ENCODE measurements at regions not wholly inside any gene's neighbourhood (a gene's known extent, or its start where the extent isn't known, plus 50 kb on each side); places are given as distances from the start of the nearest gene placed in this dataset.

- ChIA-PET POLR2A (no interaction called here), CTCF (interaction anchor here (1.3 kb wide), 1 partner anchor 18 kb away, joined by 3 read pairs; no protein-coding TSS in a partner anchor)
- no peaks in the 10 kb centered on the region for H3K36me3 ChIP-seq (ENCODE audit: control insufficient read depth, insufficient read depth, low read length)
These were observed 163.0 kb upstream of the FRMD6 start for GRCh38 chr14:51488569-51489220.

GRCh38 chr14:51490205-51490604 lies 161.5 kb upstream of the FRMD6 start:
- H3K4me3 ChIP-seq (ENCODE audit: low read depth, low read length): no peak overlapping the region
- H3K27me3 ChIP-seq (ENCODE audit: control insufficient read depth, insufficient read depth, low read length): no peaks in the 10 kb centered on the region
- H3K36me3 ChIP-seq (ENCODE audit: control insufficient read depth, insufficient read depth, low read length): no peaks in the 10 kb centered on the region
- POLR2A ChIA-PET: interaction anchor here (0.6 kb wide), 1 partner anchor 109 kb away, joined by 9 read pairs; no protein-coding TSS in a partner anchor
- CTCF ChIA-PET: interaction anchor here (0.6 kb wide), 1 partner anchor 31 kb away, joined by 3 read pairs; no protein-coding TSS in a partner anchor
- TF ChIP-seq CTCF (IDR thresholded peaks at IDR 0.05; ENCODE audit: insufficient read depth, low read depth, low read length): no peak
- DNase-seq (ENCODE audit: low read depth): peak; percentile 82

More at GRCh38 chr14:51488569-51489220, 163.0 kb upstream of the FRMD6 start:
- TF ChIP-seq CTCF (IDR thresholded peaks at IDR 0.05; ENCODE audit: insufficient read depth, low read depth, low read length): no peak
- no peak for DNase-seq (ENCODE audit: low read depth)
- H3K27me3 ChIP-seq (ENCODE audit: control insufficient read depth, insufficient read depth, low read length): no peaks in the 10 kb centered on the region
- H3K4me3 ChIP-seq (ENCODE audit: low read depth, low read length): no peak overlapping the region

- CTCF ChIA-PET: interaction anchor here (0.7 to 1.1 kb wide), 5 partner anchors 11 to 289 kb away, joined by 3 to 4 read pairs (median 3); no protein-coding TSS in a partner anchor
- no peak for TF ChIP-seq CTCF (IDR thresholded peaks at IDR 0.05; ENCODE audit: insufficient read depth, low read depth, low read length)
- no peak for DNase-seq (ENCODE audit: low read depth)
- H3K4me3 ChIP-seq (ENCODE audit: low read depth, low read length): no peak overlapping the region
- H3K36me3 ChIP-seq (ENCODE audit: control insufficient read depth, insufficient read depth, low read length): no peaks in the 10 kb centered on the region
- no peaks in the 10 kb centered on the region for H3K27me3 ChIP-seq (ENCODE audit: control insufficient read depth, insufficient read depth, low read length)
- POLR2A ChIA-PET: no interaction called here
These were observed 160.6 kb upstream of the FRMD6 start for GRCh38 chr14:51491036-51491545.

GRCh38 chr14:51491776-51492175 lies 159.9 kb upstream of the FRMD6 start:
- TF ChIP-seq CTCF (IDR thresholded peaks at IDR 0.05; ENCODE audit: insufficient read depth, low read depth, low read length): no peak
- Histone ChIP-seq H3K27me3 (ENCODE audit: control insufficient read depth, insufficient read depth, low read length) (no peaks in the 10 kb centered on the region), H3K4me3 (ENCODE audit: low read depth, low read length) (no peak overlapping the region), H3K36me3 (ENCODE audit: control insufficient read depth, insufficient read depth, low read length) (no peaks in the 10 kb centered on the region)
- no peak for DNase-seq (ENCODE audit: low read depth)
- POLR2A ChIA-PET: no interaction called here
- CTCF ChIA-PET: interaction anchor here (0.9 to 1.1 kb wide), 3 partner anchors 15 to 209 kb away, joined by 3 to 4 read pairs (median 3); no protein-coding TSS in a partner anchor

- H3K36me3 ChIP-seq (ENCODE audit: control insufficient read depth, insufficient read depth, low read length): no peaks in the 10 kb centered on the region
- no peak overlapping the region for H3K4me3 ChIP-seq (ENCODE audit: low read depth, low read length)
- POLR2A ChIA-PET: no interaction called here
- H3K27me3 ChIP-seq (ENCODE audit: control insufficient read depth, insufficient read depth, low read length): no peaks in the 10 kb centered on the region
- no peak for DNase-seq (ENCODE audit: low read depth)
- no peak for TF ChIP-seq CTCF (IDR thresholded peaks at IDR 0.05; ENCODE audit: insufficient read depth, low read depth, low read length)
- CTCF ChIA-PET: interaction anchor here (1.1 to 1.4 kb wide), 2 partner anchors 11 kb away, joined by 3 read pairs; no protein-coding TSS in a partner anchor
These were observed 156.4 kb upstream of the FRMD6 start for GRCh38 chr14:51495319-51495718.

Data from BJ (cell line).